GM12891 (cell line): ENCODE measurements at regions not wholly inside any gene's neighbourhood (a gene's known extent, or its start where the extent isn't known, plus 50 kb on each side); places are given as distances from the start of the nearest gene placed in this dataset.

ENCODE experiments used
- DNase-seq: peaks from one replicate; pipeline ENCODE4 v3.0.0; 2011; ENCODE audit warnings: low spot score; ENCODE audit not compliant: insufficient read length
- FAIRE-seq: peaks from 2 replicates; lab custom pipeline; 2011; peaks lifted over from hg19 to GRCh38; lab: Jason Lieb, UNC
- PAX5 ChIP-seq: IDR thresholded peaks from 2 replicates; pipeline ENCODE4 v1.6.1; 2011; ENCODE audit warnings: low read length, moderate library complexity, mild to moderate bottlenecking; ENCODE audit not compliant: insufficient read depth, severe bottlenecking
- POLR2A ChIP-seq: IDR thresholded peaks from 2 replicates; pipeline ENCODE4 v1.6.1; 2011; ENCODE audit warnings: low read depth, low read length, control low read depth
- POLR2AphosphoS5 ChIP-seq: IDR thresholded peaks from 2 replicates; pipeline ENCODE4 v1.6.1; 2011; ENCODE audit warnings: low read depth, low read length, control low read depth
- POU2F2 ChIP-seq: IDR thresholded peaks from 2 replicates; pipeline ENCODE4 v1.6.1; 2011; ENCODE audit warnings: low read depth, mild to moderate bottlenecking, control low read depth, low read length, moderate library complexity
- SPI1 ChIP-seq: IDR thresholded peaks from 2 replicates; pipeline ENCODE4 v1.6.1; 2011; ENCODE audit warnings: low read depth, low read length, control low read depth
- TAF1 ChIP-seq: IDR thresholded peaks from 2 replicates; pipeline ENCODE4 v1.6.1; 2011; ENCODE audit warnings: low read depth, low read length, control low read depth

DNA sequence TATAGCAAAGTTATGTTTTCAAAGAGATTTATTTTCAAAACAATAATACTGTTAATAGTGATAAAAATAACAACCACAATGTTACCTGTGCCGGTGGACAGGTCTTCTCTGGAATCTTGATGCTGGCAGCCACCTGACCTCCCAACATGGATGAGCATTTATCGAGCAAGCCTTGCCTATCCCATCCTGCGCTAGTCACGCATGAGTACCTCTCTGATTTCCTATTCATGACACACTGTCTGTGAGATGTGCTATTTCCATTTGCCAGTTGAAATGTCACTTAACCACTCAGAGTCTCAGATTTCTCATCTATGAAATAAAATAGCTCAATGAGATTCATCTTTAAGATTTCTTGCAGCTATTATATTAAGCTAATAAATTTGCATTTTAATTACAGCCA, 341.2 kb upstream of the VWC2 start:
- no peak for DNase-seq
- TF ChIP-seq POLR2AphosphoS5 (no peak), POLR2A (no peak), PAX5 (no peak), POU2F2 (no peak), SPI1 (no peak), TAF1 (no peak)
- FAIRE-seq: no peak

DNA sequence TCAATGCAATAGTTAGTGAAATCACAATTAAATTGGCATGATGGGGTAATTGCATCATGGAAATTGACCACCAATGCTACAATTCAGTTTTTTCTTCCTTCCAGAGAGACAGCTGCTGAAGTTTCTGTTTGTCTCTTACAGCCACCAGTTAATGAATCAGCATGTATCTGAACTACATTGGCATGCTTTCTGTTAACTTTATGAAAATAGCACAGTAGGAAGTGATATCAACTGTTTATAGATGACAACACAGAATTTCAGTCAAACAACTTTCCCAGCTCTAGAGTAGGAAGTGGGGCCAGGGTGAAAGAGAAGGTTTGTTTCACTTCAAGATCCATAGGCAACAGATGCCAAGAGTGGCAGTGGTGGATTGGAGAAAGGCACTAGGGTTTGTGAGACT, 339.6 kb upstream of the VWC2 start:
- no peak for DNase-seq
- no peak for FAIRE-seq
- TF ChIP-seq POLR2A: no peak
- no peak for TF ChIP-seq PAX5
- TF ChIP-seq SPI1: no peak
- no peak for TF ChIP-seq POU2F2
- TF ChIP-seq TAF1: no peak
- TF ChIP-seq POLR2AphosphoS5: no peak

DNA sequence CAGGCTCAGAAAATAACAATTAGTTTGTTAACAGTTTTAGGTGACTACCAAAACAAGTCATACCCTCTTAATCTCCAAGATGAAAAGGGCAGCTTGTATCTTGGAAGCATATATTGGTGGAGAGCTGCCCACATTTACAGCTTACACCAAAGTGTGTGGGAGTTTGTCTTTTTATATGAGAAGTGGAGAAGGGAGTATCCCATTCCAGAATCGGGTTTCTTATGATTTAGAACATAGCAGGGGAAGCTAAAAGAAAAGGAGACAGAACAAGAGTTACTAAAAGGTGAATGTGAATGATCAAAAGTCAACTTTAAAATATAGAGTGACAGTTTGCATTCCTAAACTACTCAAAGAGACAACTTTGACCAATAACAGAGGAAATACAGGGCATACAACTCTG, 338.6 kb upstream of the VWC2 start:
- no peak for FAIRE-seq
- TF ChIP-seq POU2F2 (no peak), SPI1 (no peak), TAF1 (no peak), POLR2A (no peak), POLR2AphosphoS5 (no peak), PAX5 (no peak)
- no peak for DNase-seq

DNA sequence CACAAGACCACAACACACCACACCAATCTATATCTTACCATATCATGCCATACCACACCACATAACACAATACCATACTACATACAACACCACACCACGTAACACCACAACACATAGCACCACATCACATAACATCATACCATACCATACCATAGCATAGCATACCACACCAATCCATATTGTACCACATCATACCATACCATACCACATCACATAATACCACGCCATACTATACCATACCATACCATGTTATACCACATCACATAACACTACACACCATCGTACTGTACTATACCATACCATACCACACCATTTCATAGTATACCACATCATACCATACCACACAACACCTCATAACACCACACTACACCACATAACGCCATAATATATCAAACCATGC, 335.2 kb upstream of the VWC2 start:
- no peak for DNase-seq
- FAIRE-seq: peak; percentile 81
- TF ChIP-seq POLR2AphosphoS5 (no peak), TAF1 (no peak), POLR2A (no peak), PAX5 (no peak), SPI1 (no peak), POU2F2 (no peak)

DNA sequence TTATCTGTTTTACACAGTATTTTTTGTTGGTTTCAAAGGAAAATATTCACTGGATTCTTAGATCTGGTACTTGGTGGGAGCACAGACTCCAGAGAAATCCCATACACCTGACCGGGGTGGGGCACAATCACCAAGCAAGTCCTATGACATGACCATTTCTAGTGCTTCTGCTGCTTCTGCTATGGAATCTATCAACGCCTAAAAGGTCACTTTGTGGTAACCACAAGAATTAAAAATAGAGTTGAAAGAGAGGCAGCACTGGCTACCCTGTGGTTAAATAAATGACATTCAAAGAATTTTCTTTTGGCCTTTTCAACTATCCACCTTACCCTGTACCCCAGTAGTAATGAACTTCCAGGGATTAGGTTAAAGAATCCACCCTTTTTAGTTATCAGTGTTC, 329.9 kb upstream of the VWC2 start:
- FAIRE-seq (no peak), DNase-seq (no peak)

DNA sequence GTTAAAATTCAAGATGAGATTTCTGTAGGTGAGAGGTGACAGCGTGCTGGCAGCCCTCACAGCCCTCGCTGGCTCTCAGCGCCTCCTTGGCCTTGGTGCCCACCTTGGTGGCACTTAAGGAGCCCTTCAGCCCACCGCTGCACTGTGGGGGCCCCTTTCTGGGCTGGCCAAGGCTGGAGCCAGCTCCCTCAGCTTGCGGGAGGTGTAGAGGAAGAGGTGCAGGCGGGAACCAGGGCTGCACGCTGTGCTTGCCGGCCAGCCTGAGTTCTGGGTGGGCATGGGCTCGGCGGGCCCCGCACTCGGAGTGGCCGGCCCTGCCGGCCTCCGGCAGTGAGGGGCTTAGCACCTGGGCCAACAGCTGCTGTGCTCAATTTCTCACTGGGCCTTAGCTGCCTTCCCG, 320.0 kb upstream of the VWC2 start:
- DNase-seq (no peak), FAIRE-seq (no peak)
- TF ChIP-seq SPI1 (no peak), POU2F2 (no peak), POLR2AphosphoS5 (no peak), TAF1 (no peak), POLR2A (no peak), PAX5 (no peak)

More for the DNA sequence above, 329.9 kb upstream of the VWC2 start:
- TF ChIP-seq TAF1 (no peak), POU2F2 (no peak), SPI1 (no peak), POLR2AphosphoS5 (no peak), PAX5 (no peak), POLR2A (no peak)

DNA sequence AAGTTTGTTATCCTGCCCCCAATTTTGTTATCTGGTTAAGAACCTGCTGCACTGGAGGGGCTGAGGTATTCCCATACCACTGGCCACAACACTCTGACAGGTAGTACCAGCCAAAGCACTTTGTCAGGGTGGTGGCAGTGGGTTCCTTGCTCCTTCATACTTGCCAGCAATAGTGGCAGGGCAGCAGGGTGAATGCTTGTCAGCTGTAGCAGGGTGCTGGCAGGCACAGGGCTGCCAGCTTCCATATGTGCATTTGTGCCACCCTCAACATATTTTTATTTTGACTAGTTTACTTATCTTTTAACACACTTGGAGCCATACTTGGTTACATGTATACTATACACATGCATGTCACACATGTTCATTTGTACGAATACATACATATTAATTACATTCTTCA, 294.0 kb upstream of the VWC2 start:
- DNase-seq: no peak
- TF ChIP-seq SPI1: no peak
- no peak for TF ChIP-seq POLR2AphosphoS5
- TF ChIP-seq POLR2A: no peak
- no peak for TF ChIP-seq TAF1
- TF ChIP-seq POU2F2: no peak
- TF ChIP-seq PAX5: no peak
- FAIRE-seq: no peak

DNA sequence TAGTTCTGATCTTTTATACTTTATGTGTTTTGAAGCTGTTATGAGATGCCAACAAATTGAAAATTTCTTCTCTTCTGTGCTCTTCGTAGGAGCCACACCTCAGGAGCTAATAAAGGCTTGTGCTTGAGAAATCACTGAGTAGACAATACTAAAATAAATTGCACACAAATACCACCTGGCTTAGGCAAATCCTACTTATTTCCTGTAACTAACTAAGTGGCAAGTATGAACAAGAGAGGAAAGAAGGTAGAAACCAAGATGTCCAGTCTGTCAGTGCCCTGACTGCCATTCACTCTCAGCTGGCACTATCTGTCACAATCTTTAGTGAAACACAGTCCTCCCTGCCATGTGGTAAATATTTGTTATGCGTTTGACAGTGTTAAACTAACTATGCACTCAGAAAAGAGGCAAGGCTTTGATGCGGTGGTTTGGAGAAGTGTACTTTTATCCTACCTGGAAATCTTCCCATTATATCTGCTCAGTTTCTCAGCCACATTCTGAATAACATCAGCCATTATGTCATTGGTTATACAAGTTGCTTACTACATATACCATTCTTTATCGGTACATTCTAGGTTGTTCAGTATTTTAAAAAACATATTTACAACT, 293.4 kb upstream of the VWC2 start:
- no peak for DNase-seq
- no peak for TF ChIP-seq POLR2A
- no peak for TF ChIP-seq POU2F2
- TF ChIP-seq PAX5: no peak
- no peak for TF ChIP-seq TAF1
- no peak for TF ChIP-seq POLR2AphosphoS5
- TF ChIP-seq SPI1: no peak
- no peak for FAIRE-seq

DNA sequence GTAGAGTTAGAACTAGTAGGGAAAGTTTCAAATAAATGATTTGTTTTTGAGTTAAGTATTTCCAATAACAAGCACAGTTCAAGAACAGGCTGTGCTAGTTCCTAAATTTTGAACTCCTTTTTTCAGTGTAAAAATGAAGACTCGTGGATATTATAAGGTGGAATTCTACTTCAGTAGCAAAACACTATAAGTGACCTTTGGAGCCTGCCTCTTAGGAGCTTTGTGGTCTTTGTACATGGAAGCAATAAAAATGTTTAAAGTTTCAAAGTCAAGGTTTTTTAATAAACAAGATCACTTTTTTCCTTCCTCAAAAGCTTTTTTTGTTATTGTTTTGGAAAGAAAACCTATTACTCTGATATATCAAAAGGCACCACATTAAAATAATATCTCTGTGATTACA, 292.4 kb upstream of the VWC2 start:
- TF ChIP-seq PAX5 (no peak), TAF1 (no peak), SPI1 (no peak), POLR2A (no peak), POLR2AphosphoS5 (no peak), POU2F2 (no peak)
- FAIRE-seq: no peak

More for the DNA sequence above, 292.4 kb upstream of the VWC2 start:
- no peak for DNase-seq
